Endothelial cell of hepatic sinusoid (primary cell): ENCODE measurements at regions not wholly inside any gene's neighbourhood (a gene's known extent, or its start where the extent isn't known, plus 50 kb on each side); places are given as distances from the start of the nearest gene placed in this dataset.

Experiments used
- in situ Hi-C: cut with HindIII; loops from 2 replicates; pipeline ENCODE4 v1.10.0; 2017; ENCODE audit warnings: low sequenced_read_pairs

DNA sequence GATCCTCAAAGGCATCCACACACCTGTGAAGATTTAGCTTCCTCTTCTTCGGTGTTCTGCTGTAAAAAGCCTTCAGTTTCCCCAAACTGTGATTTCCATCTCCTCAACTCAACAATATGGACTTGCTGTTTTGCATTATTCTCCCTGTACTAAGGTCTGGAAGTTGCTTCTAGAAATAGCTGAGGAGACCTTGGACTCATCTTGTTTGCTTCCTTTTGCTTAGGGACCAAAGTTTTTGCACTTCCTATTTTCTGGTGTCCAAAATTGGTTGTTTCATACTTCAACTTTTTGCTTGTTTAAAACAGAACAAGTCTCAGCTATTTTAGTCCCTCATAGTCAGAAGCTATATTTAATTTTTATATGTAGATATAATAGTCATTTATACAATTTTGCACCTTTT, 201.9 kb upstream of the COPS8 start:
- in situ Hi-C loops: no loop called here

DNA sequence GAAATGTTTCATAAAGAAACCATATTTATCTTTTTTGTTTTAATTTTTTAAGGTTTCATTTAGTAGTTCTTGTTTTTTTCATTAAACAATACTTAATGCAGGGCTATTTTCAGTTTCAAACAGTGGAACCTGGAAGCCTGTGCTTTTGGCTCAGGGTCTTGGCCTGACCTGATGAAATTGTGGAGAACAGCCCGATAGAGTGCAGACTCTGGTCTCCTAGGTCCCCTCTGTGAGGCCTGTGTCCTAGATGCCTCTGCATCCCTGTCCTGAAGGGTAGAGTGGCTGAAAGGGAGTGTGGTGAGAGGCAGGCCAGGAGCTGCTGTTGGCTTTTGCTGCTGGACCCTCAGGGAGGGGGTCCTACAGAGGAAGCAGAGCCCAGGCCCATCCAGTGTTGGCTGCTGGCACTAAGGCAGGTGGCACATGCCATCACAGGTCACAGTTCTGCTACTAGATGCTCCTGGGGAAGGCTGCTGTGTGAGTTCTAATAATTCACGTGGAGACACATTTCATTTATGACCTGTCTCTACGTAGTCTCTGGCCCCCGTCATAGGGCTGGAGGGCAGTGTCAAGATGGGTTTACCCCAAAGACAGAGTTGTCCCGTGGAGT, 201.0 kb upstream of the COPS8 start:
- in situ Hi-C loops: loop anchor here (5.0 kb wide), 1 partner anchor 57 kb away; no protein-coding TSS in a partner anchor

DNA sequence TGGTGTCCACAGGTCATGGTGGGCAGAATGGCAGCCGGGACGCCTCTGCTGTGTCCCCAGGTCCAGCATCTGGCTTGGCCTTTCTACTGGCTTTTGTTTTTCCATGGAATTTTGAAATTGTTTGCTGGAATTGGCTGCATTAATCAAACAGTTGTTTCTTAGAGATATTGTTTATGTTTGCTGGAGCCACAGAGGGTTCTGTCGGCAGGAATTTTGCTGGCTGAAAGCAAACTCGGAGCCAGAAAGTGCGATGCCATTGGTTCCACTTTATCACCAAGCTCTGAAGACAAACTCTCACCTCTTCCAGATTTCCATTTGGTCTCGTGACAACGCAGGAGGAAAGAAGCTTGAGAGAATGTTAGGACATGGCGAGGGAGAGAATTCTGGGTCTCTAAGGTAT, 199.2 kb upstream of the COPS8 start:
- in situ Hi-C loops: loop anchor here (5.0 kb wide), 1 partner anchor 59 kb away; no protein-coding TSS in a partner anchor

DNA sequence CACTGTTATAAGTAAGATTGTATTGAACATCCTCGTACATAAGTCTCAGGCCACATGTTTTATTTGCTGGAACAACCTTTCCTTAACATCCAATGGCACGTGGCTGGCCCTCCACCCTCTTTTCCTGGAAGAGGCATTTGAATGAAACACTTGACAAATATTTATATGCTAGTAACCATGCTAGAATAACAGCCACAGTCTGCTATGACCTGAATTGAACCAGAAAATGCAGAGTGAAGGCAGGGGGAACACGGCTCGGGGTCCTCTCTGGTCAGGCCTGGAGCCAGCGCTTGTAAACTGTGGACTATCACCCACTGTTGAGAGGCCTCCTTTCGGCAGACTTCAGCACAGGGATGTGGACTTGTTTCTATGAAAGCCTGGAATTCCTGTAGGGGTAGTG, 198.2 kb upstream of the COPS8 start:
- in situ Hi-C loops: loop anchor here (5.0 kb wide), 1 partner anchor 60 kb away; no protein-coding TSS in a partner anchor

DNA sequence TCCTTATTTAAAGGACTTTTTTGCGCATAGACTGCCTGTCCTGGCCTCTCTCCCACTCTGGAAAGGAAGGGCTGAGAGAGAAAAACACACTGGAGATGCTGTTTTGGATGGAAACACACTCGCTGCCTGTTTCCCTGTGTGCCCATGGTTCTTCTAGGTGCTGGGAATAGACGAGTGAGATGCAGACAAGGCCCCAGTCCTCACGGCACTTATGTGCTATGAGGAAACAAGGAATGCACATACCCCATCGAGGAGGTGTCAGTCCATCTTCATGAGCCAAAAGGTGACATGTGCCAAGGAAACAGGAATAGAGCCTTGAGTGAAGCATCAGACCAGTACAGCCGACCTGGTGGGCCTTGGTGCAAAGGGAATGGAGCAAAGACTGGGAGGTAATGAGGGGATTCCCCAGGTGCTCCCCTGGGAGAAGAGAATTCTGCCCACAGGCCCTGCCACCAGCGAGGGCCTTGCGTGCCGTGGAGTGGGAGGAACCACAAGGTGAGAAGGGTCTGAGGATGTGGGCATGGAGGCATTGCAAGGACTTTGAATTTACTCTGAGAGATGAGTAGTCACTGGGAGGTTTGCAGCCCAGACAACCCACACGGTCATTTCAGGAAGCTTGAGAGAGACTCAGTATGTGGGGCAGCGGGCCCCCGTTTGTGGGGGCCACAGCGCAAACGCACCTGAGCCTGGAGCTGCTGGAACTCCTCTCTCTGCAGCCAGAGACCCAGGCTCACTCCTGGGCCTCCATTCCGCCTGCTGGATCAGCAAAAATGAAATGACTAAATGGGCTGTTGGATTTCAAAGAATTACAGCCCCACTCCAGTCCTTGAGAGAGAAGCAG, 197.5 kb upstream of the COPS8 start:
- in situ Hi-C loops: loop anchor here (5.0 kb wide), 1 partner anchor 61 kb away; no protein-coding TSS in a partner anchor

DNA sequence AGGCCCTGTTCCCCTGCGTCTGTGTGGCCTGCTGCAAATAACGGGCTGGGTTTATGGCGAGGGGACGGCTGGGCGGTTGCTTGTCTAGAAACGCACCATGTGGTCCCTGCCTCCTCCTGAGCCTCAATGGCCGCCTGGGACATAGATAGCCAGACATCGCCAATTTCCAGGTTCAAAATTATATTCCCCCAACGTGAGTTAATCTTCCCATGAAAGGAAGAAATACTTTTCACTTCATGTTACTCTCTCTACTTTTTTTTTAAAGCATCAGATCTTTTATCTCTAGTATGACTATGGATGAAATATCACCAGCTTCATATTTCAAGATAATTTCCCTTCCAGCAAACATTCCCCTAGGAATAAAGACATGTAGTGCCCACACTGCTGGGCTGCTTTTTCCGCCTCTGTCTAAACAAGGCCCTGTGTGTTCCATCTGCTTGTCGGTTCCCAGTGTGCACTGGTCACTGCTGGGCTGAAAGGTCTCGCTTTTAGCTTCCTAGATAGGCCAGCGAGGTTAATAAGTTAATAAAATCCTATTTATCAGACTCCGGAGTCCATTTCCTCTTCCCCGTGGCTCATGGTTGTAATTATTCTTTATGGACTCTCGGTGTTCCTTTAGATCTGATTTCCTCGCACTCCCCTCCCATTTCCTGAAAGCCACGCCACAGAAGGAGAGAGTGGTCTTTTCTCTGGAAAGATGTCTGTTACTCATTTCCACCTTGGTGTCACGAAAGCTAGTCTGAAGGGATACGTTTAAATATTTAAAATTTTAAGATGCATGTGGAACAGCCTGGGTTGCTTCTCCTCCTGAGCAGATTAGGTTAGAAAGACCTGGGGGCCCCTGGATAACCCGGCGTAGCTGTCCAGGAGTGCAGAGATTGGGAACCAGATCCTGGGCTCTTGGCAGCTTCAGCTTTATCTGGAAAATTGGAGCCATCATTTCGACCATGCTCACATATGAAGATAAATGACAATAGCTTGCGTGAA, 196.6 kb upstream of the COPS8 start:
- in situ Hi-C loops: loop anchor here (5.0 kb wide), 1 partner anchor 62 kb away; no protein-coding TSS in a partner anchor

DNA sequence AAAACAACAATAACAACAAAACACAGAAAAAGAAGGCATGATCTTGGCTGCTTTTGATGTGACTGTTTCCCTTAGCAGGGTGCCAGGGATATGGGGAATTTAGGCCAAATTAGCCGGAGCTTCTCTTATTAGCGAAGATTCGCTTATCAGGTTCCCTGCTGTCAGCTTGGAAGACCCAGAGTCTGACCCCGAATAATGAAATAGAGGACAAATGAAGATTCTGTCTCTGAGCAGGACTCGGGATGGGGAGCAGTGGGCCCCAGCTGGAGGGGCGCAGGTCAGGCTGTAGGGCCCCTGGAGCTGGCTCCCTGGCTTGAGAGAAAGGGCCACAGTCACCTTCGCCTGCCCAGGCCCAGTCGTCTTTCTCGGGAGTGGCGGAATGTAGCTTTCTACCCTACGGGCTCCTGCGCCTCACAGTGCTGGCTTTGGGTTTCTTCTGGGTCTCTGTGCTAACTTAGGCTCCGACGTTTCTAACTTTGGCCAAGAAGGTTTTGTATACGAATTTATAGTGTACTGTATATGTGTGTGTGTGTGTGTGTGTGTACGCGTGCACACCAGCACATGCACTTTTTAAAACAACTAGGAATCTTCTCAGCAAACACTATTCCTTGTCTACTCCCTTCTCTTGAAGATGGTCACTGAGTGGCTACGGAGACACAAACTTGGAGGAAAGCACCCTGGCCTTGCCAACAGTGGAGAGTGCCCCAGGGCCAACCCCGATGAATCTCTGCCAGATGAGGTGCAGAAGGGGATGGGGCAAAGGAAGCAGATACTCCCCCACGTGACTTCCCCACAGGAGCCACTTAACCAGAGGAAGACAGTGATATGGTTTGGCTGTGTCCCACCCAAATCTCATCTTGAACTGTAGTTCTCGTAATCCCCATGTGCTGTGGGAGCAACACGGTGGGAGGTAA, 195.6 kb upstream of the COPS8 start:
- in situ Hi-C loops: loop anchor here (5.0 kb wide), 1 partner anchor 63 kb away; no protein-coding TSS in a partner anchor

DNA sequence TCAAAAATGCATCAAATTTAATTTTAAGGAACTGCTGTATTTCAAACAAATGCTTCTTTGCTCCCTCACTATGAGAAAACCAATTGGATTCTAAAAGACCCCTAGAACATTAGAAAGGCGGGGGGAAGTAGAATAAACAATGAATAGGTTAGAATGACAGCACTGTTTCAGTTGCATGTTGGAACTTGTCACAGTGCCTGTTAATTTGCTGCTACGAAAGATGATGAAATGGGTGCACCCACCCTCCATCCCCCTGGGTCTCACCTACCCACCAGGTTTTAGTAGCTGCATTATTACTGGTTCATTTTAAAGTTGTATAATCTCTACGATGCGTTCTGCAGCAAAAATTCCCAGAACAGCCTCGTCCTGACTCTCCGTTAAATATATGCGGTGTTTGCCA, 193.0 kb upstream of the COPS8 start:
- in situ Hi-C loops: no loop called here

DNA sequence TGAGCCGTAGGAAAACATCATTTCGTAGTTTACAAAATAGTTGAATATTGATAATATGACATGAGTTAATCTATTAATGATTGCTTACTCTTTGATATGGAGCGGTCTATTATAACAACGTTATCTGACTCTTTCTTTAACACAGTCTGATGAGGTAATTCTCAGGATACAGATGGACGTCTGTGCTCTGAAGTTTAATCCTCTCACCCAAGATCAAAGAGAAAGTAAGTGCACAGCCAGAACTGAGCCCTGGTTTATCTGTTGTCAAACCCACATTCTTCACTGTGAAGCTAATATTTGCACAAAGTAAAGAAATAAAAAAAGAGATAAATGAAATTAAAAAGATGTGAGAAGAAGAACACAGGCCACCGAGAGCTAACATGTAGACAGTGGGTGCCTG, 190.9 kb upstream of the COPS8 start:
- in situ Hi-C loops: no loop called here

DNA sequence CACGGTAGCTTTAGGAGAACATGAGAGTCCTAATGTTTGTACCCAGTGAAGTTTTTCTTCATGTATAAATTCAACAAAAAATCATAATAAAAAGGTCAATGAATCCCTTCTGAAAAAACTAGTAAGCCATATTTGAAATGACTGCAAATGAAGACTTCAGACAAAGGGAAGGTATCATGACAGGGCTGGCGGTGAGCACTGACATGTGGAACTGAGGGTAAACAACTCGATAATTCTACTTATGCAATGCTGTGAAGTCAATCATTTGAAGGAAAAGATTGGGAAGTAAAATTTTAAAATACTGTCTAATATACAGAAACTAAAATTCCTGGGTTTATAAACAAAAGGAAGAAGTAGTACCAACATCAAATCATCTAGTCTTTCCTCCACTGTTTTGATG, 190.2 kb upstream of the COPS8 start:
- in situ Hi-C loops: no loop called here

DNA sequence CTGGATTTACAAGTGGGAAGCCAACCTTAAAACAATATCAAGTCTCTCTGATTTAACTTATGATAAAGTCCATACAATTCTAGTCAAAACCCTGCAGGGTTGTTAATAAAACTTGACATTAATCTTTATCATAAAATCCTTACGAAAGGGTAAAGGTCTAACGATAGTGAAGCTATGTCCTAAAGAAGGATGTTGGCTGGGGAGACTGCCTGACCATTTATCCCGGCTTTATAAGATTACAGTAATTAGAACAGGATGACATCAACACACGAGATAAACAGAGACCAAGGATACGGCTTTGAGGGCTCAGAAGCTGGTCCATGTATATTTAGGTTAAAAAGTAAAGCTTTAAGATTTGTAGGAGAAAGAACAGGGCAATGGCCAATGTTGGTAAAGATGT, 189.0 kb upstream of the COPS8 start:
- in situ Hi-C loops: no loop called here

DNA sequence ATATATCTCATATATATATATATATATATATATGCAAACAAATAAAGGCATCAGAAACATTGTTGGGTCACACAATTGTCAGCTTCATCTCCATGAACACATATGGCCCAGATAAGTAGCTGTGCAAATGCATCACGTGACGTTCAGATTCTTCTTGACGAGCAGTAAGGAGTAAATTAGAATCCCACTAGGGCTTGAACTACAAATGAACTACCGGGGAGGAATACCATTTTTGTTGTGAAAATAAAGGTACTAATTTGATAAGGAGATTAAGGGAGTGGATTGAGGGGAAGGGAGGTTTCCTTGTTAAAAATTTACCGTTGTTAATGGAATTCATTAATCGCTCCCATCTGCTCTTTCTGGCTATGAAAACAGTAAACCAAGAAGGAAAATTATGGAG, 186.5 kb upstream of the COPS8 start:
- in situ Hi-C loops: no loop called here

DNA sequence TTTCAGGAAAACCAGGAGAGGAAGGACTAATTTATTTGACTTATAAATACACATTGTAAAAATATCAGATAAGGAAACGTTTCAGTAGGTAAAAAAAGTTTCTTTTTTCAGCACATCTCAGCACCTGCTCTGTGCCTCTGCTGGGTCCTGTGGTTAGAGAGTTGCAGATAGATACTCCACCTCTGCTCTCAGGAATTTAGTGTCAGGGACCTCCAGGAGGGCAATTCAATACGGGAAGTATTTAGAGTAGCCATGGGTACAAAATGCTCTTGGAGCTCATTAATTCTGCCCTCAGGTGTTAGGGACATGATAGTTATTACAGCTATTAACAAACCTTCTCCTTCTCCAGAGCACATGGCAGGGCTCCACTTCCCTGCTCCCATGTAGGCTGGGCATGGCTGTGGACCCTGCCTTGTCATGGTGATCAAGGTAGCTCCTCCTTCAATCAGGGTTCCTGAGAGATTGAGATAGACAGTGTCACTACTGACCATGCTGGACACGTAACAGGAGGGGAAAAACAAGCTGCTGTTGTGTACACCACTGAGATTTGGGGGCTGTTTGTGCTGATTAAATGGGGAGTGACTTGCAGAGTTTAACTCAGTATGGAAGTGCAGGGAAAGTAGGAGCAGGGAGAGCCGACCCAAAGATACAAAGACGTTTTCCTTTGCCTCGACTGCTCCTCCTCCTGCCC, 185.6 kb upstream of the COPS8 start:
- in situ Hi-C loops: no loop called here

DNA sequence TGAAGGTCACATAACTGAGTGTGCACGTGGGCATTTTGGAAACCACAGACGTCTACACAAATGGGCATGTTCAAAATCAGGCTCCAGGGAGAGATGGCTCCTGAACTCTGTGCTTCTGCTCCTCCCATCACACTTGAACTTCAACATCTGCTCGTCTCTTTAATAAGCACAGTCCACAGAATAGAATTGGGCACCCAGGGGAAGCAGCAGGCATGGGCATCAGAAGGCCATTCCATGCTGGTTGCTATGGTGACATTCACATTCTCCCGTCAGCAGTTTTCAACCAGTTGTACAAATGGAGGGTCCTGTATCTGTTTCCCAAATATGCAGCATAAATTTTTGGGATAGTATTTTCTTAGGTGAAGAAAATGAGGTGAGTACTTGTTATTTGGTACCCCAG, 183.7 kb upstream of the COPS8 start:
- in situ Hi-C loops: no loop called here

DNA sequence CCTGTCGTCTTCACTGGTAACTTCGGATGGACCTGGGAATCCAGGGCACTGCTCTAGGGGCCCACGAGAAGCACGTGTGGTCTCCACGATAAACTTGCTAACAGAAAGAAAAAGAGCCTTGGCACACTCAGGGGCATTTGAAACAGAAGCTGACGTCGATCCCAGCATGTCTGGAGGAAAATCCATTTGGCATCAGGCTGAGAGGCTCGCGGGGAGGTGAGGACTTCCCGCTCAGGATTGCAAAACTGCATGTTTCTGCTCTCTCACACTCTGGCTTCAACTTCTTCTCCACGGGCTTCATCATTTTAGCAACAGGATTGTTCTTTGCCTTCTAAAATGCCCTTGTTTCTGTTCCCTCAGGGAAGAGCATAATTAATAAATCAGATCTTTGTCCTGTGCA, 181.7 kb upstream of the COPS8 start:
- in situ Hi-C loops: no loop called here

DNA sequence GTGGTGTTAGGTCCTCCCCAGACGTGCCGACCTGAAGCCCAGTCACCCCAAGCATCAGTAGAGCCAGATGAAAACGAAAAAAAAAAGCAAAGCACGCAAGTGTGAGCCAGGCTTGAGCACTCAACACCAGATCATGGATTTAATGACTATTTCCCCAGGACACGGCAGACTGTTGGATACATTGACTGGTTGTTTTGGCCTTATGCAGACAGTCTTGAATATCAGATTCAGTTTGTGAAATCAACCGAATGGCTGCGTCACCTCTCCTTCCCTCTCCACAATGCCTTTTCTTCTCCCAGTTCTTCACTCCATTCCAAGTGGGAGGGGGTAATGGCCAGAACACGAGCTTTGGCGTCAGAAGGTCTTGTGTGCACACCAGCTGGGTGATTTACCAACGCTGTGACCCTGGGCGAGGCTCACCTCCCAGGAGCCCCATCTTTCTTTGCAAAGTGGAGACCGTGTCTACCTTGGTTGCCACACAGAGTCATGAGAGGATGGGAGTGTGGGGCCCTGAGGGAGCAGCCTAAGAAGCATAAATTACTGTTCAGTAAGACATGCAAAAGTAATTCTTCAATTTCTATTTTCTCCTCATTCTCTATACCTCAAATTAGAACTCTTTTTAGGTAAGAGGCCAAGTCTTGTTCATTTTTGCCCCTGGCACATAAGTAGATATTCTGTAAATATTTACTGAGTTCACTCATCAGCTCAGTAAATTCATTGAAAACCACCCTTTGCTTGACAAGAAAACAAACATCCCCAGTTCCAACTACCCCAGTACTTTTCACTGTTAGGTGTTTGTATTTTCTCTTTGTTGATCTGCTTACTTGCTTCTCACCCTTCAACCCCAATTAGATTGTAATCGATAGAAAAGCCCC, 181.1 kb upstream of the COPS8 start:
- in situ Hi-C loops: no loop called here

DNA sequence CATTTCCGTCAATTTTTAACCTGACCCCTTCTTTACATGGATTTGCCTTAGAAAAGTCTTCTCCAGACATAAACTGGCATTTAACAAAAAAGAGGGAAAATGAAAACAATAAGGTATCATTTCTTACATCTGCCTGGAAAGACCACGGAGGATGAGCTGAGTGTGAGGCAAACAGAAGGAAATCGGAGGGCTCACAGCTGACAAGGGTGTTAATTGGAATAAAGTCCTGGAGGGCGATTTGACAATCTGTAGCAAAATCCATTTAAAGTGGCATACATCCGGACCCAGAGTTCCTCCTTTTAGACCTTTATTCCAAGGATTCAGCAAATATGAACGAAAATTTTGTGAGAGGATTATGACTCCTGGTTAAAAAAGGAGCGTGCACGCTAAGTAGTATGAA, 179.7 kb upstream of the COPS8 start:
- in situ Hi-C loops: no loop called here

DNA sequence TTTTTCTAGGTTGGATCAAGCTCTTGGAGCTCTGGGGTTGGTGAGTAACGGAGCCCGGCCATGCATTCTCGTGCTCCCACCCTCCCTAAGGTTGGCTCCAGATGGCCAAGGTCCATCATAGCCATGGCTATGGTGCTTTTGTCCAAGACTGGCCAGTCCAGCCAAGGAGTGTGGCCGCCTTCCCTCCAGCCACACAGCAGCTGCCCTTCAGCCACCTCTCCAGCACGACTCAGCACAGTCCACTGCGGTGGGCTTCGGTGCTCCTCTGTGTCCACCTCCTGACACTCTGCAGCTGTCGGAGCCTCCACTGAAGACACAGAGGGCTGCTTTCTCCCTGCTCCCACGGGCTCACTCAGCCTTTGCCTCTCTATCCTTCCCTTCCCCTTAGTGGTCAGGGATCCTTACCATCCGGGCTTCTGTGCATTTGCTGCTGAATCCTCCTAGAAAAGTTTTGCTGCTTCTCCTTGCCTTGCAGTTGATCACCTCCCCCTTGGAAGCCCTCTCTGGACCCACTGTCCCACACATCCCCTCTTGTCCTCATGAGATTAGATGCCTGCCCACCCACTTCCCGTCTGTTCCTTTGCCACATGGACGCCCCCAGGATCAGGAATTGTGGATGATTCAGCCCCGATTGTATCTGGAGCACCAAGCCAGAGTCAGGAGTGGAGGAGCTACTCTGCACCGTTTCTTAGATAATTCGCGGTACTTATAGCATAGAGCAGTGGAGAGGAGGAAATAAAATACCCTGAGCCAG, 177.1 kb upstream of the COPS8 start:
- in situ Hi-C loops: no loop called here
